Jurkat, Clone E6-1 (cell line): ENCODE measurements at regions not wholly inside any gene's neighbourhood (a gene's known extent, or its start where the extent isn't known, plus 50 kb on each side); places are given as distances from the start of the nearest gene placed in this dataset.

Experiments used
- DNase-seq: peaks from one replicate; pipeline ENCODE4 v3.0.0-alpha.2; 2011; ENCODE audit warnings: low read depth, low spot score
- H3K4me3 ChIP-seq: 2 replicates; pipeline ENCODE4 v1.5.1; 2011; ENCODE audit warnings: mild to moderate bottlenecking, low read length, control low read depth, moderate library complexity

DNA sequence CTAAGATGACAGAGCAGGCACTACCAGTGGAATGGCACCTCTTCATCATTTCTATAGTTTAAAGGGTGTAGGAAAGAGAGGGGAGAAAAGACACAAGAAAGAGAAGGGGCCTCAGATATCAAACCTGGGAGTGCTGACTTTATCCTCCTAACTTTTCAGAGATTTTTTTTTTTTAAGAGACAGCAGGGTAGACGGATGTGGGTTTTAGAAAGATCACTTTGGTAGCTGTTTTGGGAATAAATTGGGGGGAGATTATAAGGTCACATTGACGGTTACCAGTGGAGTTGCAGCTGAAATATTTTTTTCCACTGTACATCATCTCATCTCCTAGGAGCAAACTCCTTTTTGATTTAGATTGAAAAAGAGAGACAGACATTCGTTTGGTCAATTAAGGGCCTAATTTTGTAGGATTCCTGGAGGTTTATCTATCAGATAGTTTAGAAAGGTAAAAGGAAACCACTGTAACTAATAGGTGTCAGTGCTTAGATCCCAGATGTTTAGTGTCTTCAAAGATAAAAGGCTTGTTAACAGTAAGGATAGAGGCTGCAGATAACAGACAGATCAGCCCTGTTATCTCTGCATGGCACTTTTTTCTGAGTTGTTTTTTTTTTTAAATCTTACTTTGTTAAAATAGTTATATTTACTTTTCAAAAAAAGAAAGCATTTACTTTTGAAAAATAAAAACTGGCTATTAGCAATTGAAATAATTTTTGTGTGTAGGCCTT is 1057.0 kb downstream of the IGSF11 start:
- DNase-seq = peak; percentile 87
- H3K4me3 ChIP-seq = no peak overlapping the region

DNA sequence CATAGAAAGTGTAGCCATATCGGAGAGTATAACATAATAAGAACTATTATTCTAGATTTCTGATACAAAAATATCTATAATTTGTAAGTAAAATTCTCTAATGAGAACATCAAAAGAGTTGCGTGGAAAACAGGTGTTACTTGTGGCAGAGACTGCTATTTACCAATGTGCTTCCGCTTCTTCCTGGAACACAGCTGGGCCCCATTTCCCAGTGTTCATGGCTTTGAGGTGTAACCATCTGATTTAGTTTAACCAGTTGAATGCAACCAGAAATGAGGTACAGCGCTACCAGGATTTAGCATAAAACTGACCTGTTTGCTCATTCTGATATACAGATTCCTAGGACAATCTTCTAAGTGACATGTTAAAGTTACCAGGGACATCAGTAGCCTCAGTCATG is 1055.2 kb downstream of the IGSF11 start:
- peak; percentile 91 for DNase-seq
- H3K4me3 ChIP-seq = peak overlapping the region; percentile 25

DNA sequence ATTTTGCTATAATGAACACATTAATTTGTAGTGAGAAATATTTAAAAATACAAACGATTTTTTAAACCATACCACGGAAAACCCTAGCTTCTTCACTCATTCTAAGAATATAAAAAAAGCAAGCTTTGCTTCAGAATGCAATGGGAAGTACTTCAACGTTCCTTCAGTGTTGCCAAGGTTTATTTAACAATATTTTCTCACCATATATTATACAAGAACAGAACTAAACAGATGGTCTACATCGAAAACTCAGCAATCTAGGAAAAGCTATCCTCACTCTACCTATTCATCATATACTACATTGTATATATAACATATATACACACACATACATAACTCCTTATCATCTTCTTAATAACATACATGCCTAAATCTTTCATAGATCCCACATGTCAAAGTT is 1047.4 kb downstream of the IGSF11 start:
- no peak overlapping the region for H3K4me3 ChIP-seq
- no peak for DNase-seq

DNA sequence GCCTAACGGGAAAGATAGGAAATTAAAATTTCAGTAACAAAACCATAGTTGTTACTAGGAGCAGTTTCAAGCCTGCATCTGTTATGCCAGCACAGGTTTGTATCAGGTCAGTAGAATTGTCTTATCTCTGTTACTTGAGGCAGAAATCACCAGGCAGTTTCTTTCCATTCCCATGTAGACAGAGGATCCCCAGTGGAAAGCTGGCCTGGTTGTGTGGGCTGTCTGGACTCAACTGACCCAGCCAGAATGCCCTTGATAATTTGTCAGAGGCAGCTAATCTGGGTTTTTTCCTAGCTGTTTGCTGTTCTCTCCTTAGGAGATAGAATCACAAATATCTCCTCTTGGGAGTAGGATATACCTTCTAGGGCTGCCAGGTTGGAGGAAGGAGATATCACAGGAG is 1044.7 kb downstream of the IGSF11 start:
- no peak for DNase-seq
- H3K4me3 ChIP-seq = no peak overlapping the region

DNA sequence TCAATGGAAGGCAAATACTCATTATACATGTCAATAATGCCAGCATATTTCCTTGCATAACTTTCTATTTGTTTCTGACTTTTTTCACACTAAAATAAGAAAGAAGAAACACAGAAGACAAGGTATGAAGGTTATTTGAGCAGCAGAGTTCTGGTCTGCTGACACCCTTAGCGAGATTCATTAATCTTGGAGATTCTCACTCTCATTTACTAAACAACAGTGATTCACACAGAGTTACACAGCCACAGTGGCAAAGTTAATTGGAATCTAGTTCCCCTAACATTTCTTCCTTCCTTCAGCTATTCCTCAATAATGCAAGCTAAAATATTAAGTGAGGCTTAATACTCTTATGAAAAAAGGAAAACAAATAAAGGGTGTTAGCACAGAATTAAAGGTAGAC is 1044.0 kb downstream of the IGSF11 start:
- DNase-seq = no peak
- H3K4me3 ChIP-seq = no peak overlapping the region

DNA sequence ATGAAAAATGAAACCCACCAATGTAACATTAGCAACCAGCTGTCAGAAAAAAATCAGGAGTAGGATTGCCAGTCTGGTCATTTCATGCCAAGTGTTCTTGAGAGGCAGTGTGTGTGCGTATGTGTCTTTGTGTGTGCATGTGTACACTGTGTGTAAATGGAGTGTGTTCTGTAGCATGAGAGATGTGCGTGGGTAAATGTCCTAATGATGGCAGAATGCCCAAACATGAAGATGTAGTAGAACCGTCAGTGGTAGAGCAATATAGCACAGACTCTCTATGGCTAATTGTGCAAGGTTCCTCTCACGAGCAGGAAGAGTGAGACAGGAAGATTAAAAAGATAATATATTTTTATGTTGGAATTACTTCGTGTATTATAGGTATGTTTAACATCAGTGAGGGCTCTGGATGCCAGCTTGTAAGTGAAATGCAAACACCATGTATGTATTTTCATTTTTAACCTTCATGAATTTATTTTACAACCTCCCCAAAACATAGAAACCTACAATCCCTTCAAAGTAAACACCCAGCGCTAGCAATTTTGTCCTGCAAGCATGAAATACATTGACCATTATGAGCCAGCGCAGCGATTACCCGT is 1038.7 kb downstream of the IGSF11 start:
- DNase-seq = peak; percentile 31
- H3K4me3 ChIP-seq = peak overlapping the region; percentile 91

DNA sequence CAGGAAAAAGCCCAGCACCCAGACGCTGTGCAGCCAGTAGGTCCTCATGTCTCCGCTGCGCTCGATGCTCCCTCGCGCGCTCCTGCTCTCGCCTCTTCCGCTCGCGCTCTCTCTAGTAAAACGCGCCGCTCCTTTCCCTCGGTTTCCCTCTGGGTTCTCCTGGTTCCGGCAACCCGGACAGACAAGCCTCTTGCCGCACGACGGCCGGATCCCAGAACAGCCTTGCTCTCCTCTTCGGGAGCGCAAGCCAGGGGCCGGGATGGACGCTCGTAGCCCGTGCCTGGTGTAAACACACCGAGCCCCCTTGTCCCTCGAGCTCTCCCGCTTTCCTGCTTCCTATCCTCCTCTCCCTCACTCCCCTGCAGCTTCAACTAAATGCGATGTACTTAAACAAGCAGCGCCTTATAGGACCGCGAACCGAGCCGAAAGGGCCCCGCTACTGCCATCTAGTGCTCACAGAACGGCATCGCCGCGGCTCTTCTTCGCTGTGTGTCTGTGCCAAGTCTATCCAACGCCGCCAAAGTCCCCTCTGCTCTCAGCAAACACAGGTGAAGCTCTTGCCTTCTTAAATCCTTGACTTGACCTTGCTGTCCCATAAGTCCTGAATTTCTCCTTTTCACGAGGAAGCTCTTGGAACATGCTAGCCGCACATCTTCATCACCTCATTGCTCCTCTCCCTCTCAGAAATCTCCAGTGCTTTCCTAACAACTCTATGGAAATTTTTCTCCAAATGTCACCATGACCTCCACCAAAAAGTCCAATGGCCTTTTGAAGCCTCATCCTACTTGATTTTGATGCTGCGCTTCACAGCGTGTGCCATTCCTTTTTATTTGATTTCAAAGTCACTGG is 1037.2 kb downstream of the IGSF11 start:
- DNase-seq = peak; percentile 94
- peak overlapping the region; percentile 91 for H3K4me3 ChIP-seq

DNA sequence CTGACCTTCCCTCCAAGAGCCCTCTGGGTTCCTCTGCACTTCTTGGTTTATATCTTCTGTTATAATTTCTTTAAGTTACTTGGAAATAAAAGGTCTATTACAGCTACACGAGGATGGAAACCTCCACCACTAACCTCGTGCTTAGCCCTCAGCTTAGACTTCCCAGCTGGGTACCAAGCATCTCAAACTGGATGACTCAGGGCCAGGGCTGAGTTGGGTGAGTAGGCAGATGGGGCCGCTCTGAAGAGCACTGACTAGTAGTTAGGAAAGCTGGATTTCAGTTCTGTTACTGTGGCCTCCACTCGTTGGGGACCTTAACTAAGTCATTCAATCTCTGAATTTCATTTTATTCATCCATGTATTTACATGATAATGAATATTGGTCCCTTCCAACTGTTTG is 1036.6 kb downstream of the IGSF11 start:
- H3K4me3 ChIP-seq = no peak overlapping the region
- DNase-seq = no peak

DNA sequence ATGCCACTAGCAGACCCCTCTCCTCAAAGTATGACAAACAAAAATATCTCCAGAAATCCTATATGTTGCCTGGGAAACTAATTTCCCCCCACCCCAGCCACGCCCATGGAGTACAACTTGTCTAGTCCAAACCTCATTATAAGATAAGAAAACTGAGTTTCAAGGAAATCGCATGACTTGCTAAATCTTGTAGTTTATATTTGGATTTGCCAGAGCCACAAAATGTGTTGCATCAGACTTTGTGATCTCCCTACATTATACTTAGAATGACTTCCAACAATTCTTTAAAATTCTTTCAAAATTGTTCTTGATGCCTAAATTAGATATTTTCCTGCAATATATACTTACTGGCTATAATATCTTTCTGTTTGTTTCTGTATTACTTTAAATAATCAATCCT is 1034.4 kb downstream of the IGSF11 start:
- DNase-seq = no peak
- no peak overlapping the region for H3K4me3 ChIP-seq

DNA sequence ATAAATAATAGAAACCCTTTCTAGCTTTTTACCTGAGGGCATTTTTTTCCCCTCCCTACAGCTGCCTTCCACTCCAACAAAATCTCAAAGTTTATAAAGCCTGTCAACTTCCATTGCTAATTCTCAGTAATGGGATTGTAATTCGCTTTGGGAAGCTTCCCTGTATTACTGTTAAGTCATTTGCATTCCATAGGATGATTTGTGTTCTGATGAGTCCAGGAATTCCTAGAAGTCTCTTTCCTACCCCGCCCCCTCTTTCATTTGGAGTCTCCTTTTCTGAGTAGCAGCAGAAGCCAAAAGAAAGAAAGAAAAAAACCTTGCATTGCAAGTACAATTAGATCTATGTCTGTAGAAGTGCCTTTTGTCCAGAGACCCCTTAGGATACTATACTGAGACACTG is 1033.3 kb downstream of the IGSF11 start:
- no peak for DNase-seq
- no peak overlapping the region for H3K4me3 ChIP-seq

DNA sequence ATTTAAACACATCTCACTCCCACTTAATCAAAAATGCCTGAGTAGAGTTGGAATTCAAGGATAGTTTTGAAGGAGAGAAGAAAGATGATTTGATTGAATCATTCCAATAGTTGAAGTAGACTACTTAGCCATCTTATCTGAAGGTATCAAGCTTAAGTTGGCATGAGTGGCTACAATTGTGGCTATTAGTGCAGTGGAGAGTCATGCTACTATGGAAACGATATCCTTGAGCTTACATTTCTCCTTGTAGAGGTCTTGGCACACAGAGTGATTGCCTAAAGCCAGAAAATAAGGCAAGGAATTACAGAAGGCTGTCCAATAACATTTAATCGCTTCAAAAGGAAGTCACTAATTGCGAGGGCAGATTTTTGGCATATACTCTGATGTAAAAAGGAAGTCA is 1022.7 kb downstream of the IGSF11 start:
- no peak overlapping the region for H3K4me3 ChIP-seq
- DNase-seq = no peak

DNA sequence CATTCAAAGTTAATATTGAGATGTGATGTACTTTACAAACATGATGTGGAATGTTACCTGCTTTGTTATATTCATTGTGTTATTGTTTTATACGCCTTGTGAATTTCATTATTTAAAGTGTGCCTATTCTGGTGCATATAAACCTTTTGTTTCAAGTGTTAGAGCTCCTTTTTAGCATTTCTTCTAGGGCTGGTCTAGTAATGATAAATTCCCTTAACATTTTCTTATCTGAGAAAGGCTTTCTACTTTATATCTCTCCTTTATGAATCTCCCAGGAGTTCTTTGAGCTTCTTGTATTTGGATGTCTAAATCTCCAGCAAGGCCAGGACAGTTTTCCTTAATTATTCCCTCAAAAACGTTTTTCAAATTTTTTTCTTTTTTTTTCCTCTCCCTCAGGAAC is 1005.6 kb downstream of the IGSF11 start:
- H3K4me3 ChIP-seq = no peak overlapping the region
- DNase-seq = no peak

DNA sequence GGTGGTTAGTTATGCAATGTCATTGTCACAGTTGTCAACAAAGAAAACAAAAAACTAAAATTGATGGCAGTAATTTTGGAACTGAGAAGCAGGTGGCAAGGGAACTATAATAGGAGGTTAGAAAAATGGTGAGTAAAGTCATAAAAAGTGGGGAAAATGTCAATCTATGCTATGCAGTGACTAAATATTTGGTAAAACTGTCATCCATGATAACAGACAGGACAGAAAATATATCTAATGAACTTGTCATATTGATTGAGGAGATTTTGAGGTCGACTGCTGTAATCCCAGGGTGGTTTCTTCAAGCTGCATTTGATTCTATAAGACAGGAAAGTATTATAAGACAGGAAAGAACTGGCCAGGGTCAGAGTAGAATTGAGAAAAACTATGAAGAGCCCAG is 998.4 kb downstream of the IGSF11 start:
- DNase-seq = no peak
- no peak overlapping the region for H3K4me3 ChIP-seq

DNA sequence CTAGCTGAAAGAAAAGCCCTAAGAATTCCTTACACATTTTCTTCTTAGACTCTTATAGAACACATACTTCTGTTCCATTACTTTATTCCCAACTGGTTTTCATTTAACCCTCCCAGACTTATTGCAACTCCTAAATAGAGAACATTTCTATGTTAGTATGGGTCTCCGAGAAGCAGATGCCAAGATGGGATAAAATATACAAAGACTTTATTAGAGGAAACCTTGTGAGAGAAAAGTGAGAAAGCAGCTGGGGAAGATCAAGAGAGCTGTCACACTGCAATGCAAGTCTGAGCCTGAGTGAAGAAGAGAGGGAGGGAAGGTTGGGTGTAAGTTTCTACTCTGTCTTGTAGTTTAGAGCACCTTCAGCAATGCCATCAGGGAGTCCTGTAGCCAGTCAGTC is 979.3 kb downstream of the IGSF11 start:
- no peak for DNase-seq

DNA sequence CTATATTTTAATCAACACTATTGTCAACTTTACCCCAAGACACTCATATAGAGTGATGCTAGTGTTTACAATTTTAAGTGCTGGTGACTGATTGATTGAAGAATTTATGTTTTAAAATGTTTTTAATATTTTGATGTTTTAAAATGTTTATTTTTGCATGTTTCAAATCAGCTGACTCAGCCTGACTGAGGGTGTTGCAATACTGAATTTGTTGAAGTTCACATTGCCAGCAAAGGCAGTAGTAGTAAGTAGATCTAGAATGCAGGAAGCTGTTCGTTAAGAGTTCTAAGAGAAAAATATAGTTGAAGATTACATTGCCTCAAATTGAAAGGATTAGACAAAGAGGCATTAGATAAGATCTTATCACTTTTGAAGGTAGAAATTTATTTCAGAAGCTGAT is 977.6 kb downstream of the IGSF11 start:
- no peak overlapping the region for H3K4me3 ChIP-seq
- peak; percentile 62 for DNase-seq

More for the DNA sequence above, 979.3 kb downstream of the IGSF11 start:
- H3K4me3 ChIP-seq = no peak overlapping the region

DNA sequence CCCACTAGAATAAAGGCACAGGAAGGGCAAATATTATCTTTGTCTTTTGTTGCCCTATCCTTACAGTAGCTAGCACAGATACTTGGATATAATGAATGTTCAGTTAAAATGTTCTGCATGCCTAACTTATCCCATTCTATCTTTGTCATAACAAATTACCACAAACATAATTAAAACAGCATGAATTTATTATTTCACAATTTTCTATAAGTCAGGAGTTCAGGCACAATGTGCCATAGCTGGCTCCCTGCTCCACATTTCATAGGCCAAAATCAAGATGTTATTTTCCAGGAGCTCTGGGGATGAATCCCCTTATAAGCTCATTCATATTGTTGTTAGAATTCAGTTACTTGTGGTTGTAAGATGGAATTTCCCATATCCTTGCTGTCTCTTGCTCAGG is 975.5 kb downstream of the IGSF11 start:
- no peak overlapping the region for H3K4me3 ChIP-seq
- no peak for DNase-seq

DNA sequence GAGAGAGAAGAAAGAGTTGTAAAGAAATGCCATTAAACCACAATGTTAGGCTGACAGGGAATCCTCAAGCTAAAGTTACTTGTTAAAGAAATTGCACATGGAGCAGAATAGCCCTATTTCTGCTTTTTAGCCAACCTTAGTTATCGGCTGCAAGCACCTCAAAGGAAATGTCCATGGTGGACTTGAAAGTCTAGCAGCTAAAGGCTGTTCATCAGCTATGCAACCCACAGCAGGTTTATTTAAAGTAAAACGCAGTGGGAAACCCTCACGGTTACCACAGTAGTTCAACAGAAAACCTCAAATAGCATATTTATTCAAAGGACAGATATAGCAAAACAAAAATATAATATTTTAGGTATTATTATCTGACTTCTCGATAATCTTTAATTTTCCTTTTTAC is 967.2 kb downstream of the IGSF11 start:
- peak; percentile 65 for DNase-seq
- no peak overlapping the region for H3K4me3 ChIP-seq

DNA sequence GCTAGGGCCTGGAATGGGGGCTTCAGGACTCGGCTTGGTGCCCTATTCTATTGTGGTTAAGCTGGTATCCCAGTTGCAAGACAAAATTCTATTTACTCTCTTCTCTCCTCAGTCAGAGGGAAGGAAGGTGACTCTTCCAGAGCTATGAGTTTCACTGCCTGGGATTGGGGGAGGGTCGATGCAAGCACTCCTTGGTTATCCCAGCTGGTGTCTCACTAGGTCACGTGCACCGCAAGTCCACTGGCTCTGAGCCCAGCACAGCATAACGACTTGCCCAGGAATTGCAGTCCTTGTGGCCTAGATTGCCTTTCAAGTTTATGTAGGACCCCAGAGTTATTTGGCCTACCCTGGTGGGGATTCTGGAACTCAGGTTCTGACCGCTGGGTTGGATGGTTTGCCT is 958.8 kb downstream of the IGSF11 start:
- no peak for DNase-seq

DNA sequence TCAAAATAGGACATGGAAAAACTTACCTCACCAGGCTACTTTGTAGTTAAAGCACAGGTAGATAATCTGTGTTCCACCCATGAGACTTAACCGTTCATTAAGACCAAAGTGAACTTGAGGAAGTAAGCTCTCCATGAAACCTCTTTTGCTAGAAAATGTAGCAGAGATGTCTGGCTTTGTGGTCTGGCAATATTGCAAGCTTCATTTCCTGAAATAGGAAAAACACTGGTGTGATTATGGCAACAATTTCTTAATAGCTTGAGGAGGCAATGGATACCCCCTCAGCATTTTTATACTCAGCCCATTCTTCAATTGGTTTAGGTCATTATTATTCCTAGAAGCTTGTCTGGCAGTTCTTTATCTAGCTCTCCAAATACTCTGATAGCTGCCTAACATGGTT is 957.3 kb downstream of the IGSF11 start:
- no peak for DNase-seq

More for the DNA sequence above, 958.8 kb downstream of the IGSF11 start:
- no peak overlapping the region for H3K4me3 ChIP-seq

DNA sequence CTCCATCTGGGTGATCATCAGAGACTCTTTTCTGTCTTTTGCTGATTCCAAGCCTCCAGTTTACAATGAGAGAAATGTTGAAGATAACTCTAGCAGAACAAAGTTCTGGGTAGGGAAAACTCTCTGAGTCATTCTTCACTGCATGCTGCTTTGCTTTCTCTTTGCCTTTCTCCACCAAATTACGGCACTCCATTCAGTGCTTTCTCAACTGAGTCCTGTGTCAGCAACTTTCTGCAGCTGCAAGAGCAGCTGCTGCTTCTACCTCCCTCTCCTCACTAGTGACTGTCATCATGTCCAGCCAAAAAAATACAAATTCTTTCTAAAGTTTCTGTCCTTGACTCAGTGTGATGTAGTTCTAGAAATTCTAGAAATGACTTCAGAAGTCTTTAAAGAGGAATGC is 953.8 kb downstream of the IGSF11 start:
- no peak overlapping the region for H3K4me3 ChIP-seq
- DNase-seq = peak; percentile 30

More for the DNA sequence above, 957.3 kb downstream of the IGSF11 start:
- H3K4me3 ChIP-seq = no peak overlapping the region
